ENCODE measurements at regions not wholly inside any gene's neighbourhood (a gene's known extent, or its start where the extent isn't known, plus 50 kb on each side); places are given as distances from the start of the nearest gene placed in this dataset.

DNA sequence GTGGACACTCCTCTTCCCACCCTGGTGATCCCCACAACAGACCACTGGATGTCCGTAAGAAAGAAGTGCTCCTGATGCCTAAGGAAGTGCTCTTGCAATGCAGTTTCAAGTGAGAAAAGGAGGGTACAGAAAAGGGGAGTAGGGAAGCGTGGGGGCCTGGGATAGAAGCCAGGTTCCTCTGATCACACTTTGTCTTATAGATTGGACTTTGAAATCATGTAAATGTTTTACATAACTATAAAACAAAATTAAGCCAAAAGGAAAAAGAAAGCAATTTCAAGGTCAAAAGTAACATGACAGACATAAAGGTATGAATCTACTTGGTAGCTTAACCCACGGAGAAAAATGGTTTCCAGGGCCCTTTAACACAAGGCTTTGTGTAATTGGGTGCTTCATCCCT is 107.3 kb upstream of the TRPM1 start:
- no peak overlapping the region for H3K27ac Mint-ChIP-seq
- TF ChIP-seq CTCF (IDR thresholded peaks at IDR 0.05): no peak
- H3K4me3 Mint-ChIP-seq: no peak overlapping the region
- DNase-seq: no peak
- H3K4me1 Mint-ChIP-seq (ENCODE audit: low read depth): no peaks in the 10 kb centered on the region
- H3K9me3 Mint-ChIP-seq: peaks cover 6% of the 10 kb centered on the region; the same call in 1 of the 2 replicates
- H3K27me3 Mint-ChIP-seq (ENCODE audit: insufficient read depth): peaks cover 34% of the 10 kb centered on the region
- peaks cover 9% of the 10 kb centered on the region; the same call in 1 of the 2 replicates for H3K36me3 Mint-ChIP-seq (ENCODE audit: low read depth)

- no peak for DNase-seq
- Mint-ChIP-seq H3K36me3 (ENCODE audit: low read depth) (peaks cover 9% of the 10 kb centered on the region; the same call in 1 of the 2 replicates), H3K27ac (no peak overlapping the region), H3K27me3 (ENCODE audit: insufficient read depth) (peaks cover 25% of the 10 kb centered on the region), H3K9me3 (peaks cover 6% of the 10 kb centered on the region; the same call in 1 of the 2 replicates), H3K4me3 (no peak overlapping the region), H3K4me1 (ENCODE audit: low read depth) (no peaks in the 10 kb centered on the region)
- TF ChIP-seq CTCF (IDR thresholded peaks at IDR 0.05): no peak
These were observed 109.8 kb upstream of the TRPM1 start for GRCh38 chr15:31211353-31211752.

DNA sequence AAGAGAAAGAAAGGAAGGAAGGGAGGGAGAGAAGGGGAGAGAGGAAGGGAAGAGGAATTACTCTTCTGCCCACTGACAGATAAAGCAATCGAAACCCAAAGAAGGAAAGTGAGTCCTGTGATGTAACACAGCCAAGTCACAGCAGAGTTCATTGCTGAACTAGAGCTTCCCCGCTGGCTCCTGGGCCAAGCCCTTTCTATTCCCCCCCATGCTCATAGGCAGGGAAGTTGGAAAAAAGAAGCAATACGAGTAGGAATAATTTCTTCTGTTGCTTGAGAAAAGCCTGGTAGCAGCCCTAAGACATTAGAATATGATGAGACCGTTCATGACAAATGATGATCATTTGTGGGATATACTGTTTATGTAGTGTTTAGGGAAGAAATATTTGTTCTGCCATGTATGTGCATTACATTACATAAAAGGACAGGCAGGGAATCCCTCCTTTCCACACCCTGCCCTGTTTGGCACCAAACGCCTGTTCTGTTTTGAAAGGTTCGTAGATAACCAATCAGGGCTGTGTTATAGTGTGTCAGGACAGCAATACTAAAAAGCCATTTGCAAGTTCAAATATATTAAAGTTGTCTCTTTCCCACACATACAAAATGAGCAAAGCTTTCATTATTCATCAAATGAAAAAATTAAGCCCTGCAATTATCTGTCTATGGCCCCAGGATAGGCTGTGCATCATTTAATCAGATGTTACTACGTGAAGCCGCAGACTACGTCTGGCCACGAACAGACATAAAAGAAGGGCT is 111.0 kb upstream of the TRPM1 start:
- DNase-seq: no peak
- no peak for TF ChIP-seq CTCF (IDR thresholded peaks at IDR 0.05)
- Mint-ChIP-seq H3K4me3 (no peak overlapping the region), H3K27me3 (ENCODE audit: insufficient read depth) (peaks cover 23% of the 10 kb centered on the region), H3K4me1 (ENCODE audit: low read depth) (no peaks in the 10 kb centered on the region), H3K27ac (no peak overlapping the region), H3K9me3 (peaks cover 6% of the 10 kb centered on the region; the same call in 1 of the 2 replicates), H3K36me3 (ENCODE audit: low read depth) (peaks cover 9% of the 10 kb centered on the region; the same call in 1 of the 2 replicates)

DNA sequence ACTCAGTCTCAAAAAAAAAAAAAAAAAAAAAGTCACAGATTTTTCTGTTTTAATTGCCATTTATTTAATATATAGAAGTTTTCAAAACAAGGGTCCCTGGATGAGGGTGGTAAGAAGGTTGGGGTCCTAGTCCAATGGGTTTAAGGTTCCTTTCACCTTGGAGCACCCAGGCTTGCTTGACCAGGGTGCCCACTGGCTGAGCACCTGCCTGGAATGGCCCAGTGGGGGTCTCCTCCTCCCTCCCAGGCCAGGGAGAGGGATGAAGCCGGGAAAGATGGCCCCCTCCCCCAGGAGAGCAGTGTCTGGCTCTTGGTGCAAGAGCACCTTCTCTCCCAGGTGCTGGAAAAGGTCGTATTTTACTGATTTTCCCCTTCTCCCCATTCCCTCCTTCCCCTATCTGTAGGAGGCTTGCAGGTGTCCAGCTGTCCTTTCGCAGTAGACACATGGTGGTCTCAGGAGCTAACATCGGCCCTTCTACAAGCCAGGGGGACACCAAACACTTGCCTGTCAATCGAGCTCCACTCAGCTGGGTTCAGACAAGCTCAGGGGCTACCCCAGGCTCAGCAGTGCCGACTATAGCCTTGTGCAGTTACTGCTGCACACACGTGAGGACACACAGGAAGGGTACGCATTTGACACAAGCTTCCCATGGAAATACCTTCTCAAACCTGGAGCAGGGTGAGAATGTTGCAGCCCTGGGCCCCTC is 112.3 kb upstream of the KLF13 start:
- no peak overlapping the region for H3K27ac Mint-ChIP-seq

More for the DNA sequence above, 112.3 kb upstream of the KLF13 start:
- no peak for DNase-seq
- no peaks in the 10 kb centered on the region for H3K4me1 Mint-ChIP-seq (ENCODE audit: low read depth)
- H3K4me3 Mint-ChIP-seq: no peak overlapping the region
- TF ChIP-seq CTCF (IDR thresholded peaks at IDR 0.05): no peak
- peaks cover 9% of the 10 kb centered on the region; the same call in 1 of the 2 replicates for H3K36me3 Mint-ChIP-seq (ENCODE audit: low read depth)
- H3K9me3 Mint-ChIP-seq: peaks cover 6% of the 10 kb centered on the region; the same call in 1 of the 2 replicates
- H3K27me3 Mint-ChIP-seq (ENCODE audit: insufficient read depth): peaks cover 19% of the 10 kb centered on the region
